ENCODE measurements at regions not wholly inside any gene's neighbourhood (a gene's known extent, or its start where the extent isn't known, plus 50 kb on each side); places are given as distances from the start of the nearest gene placed in this dataset.

DNA sequence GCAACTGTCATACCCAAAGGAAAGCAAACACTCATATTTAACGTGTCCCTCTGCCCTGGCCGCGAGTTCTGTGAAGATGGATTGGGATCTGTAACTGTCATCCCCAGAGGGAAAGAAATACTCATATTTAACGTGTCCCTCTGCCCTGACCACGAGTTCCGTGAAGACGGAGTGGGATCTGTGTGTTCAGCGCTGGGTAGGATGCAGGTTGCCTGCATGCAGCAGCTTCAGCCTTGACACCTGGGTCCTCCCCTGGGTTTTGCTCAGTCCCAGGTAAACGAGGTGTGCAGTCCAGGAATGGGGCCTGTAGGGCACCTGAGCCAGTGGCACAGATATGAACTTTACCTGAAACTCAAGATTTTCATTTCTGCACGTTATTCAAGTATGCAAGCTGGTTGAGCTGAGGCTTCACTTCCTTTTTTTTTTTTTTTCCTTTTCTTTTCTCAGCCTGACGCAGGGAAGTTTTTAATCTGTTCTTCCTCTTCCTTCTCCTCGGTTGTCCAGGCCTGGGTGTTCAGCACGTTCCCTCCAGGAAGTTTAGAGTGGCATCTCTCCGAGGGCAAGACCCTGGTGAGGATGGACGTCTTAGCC, 159.0 kb upstream of the SHH start:
- Histone ChIP-seq H3K36me3 (no peaks in the 10 kb centered on the region), H3K4me3 (no peak overlapping the region), H3K9me3 (no peaks in the 10 kb centered on the region), H3K27me3 (peaks cover 0 to 33% (median 13%) of the 10 kb centered on the region in 7 donors), H3K4me1 (no peaks in the 10 kb centered on the region), H3K27ac (no peak overlapping the region)
- ATAC-seq (no peak), DNase-seq (no peak)
- TF ChIP-seq, protein P1, sequence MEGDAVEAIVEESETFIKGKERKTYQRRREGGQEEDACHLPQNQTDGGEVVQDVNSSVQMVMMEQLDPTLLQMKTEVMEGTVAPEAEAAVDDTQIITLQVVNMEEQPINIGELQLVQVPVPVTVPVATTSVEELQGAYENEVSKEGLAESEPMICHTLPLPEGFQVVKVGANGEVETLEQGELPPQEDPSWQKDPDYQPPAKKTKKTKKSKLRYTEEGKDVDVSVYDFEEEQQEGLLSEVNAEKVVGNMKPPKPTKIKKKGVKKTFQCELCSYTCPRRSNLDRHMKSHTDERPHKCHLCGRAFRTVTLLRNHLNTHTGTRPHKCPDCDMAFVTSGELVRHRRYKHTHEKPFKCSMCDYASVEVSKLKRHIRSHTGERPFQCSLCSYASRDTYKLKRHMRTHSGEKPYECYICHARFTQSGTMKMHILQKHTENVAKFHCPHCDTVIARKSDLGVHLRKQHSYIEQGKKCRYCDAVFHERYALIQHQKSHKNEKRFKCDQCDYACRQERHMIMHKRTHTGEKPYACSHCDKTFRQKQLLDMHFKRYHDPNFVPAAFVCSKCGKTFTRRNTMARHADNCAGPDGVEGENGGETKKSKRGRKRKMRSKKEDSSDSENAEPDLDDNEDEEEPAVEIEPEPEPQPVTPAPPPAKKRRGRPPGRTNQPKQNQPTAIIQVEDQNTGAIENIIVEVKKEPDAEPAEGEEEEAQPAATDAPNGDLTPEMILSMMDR (IDR thresholded peaks at IDR 0.05) = no peak
- intact Hi-C loops (cut with DNase I) = loop anchor here in 1 of 10 donors (10.0 kb wide), 1 partner anchor 64 kb away; no protein-coding TSS in a partner anchor
- 73 to 77% methylated on average over 15 of the region's 15 CpGs for WGBS, 2 donors

DNA sequence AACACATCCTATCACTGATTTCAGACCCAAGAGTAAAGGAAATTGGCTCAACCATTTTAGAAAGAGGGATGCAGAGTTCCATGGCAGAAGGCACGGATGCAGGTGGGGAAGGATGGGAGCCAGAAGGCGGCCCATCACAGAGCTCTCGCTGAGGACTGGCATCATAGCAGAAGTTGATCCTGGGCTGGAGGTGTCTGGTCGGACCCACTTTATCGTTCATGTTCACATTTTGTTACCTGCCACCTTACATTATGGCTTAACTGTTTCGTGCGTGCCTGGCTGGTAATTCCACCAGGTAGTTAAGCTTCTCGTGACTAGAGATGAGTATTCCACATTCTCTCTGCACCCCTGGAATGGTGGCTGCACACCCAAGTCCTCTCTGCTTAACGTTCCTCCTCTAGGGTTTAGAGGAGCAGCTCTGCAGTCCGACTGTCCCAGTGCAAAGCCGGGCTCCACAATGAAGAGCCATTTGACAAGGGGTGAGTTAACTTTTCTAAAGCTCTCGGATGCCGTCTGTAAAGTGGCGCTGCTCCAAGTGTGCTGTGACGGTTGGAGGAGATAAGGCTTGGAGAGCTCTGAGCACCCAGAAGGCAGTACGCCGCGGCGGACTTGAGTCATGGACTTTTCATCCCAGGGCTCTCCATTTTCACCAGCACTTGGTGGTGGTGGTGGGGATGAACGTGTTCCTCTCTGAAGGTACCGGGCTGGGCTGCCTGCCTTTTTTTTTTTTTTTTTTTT, 157.1 kb upstream of the SHH start:
- intact Hi-C loops (cut with DNase I) = no loop called here
- 69 to 76% methylated on average over 21 of the region's 21 CpGs for WGBS, 2 donors
- H3K4me1 ChIP-seq = no peaks in the 10 kb centered on the region
- TF ChIP-seq, protein P1 (IDR thresholded peaks at IDR 0.05) = no peak
- H3K36me3 ChIP-seq = no peaks in the 10 kb centered on the region
- H3K9me3 ChIP-seq = peaks cover 0 to 8% (median 0%) of the 10 kb centered on the region in 11 donors
- DNase-seq (no peak), ATAC-seq (no peak)
- H3K27me3 ChIP-seq = peaks cover 0 to 29% (median 13%) of the 10 kb centered on the region in 7 donors
- H3K27ac ChIP-seq = no peak overlapping the region
- H3K4me3 ChIP-seq = no peak overlapping the region

DNA sequence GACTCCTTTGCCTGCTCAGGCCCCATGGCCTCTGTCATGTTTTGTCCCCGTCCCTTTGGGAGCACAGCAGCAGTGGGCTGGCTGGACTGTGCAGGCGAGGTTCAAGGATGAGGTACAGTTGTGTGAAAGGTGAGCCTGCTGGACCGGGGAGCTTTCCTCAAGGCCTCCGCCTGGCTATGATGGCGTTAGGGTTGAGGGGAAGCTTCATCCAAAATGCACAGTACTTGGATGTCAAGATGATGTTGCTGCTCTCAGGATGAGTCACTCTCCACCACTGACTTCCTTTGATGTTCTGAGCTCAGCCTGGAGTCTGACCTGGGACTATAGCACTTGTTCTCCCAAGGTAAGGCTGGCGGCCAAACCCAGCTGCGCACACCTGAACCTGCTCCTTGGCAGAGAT, 152.7 kb upstream of the SHH start:
- TF ChIP-seq, protein P1 (IDR thresholded peaks at IDR 0.05) = no peak
- Histone ChIP-seq H3K36me3 (no peaks in the 10 kb centered on the region), H3K27me3 (peaks cover 0 to 41% (median 23%) of the 10 kb centered on the region in 7 donors), H3K27ac (no peak overlapping the region), H3K4me1 (no peaks in the 10 kb centered on the region), H3K4me3 (no peak overlapping the region), H3K9me3 (peaks cover 0 to 8% (median 0%) of the 10 kb centered on the region in 11 donors)
- 86 to 88% methylated on average over 7 of the region's 7 CpGs for WGBS, 2 donors
- intact Hi-C loops (cut with DNase I) = no loop called here
- DNase-seq (no peak), ATAC-seq (no peak)

DNA sequence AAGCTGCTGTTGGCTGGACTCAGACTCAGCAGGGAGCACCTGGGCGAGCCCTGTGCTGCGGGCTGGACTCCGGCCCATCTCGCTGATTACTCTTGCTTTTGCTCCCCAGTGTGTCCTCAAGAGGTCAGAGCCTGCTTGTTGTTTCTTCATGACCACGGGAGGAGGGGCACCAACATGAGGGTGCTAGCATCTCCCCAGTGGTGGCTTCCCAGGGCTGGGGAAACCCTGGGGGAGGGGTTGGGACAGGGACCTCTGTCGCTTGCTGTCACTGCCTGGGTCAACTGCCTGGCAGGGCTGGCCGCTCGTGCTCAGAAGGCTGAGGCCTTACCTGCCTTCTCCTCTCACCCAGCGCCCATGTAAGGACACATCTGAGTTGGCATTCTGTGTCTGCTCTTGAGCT, 152.3 kb upstream of the SHH start:
- Histone ChIP-seq H3K27ac (no peak overlapping the region), H3K27me3 (peaks cover 0 to 42% (median 23%) of the 10 kb centered on the region in 7 donors), H3K9me3 (peaks cover 0 to 8% (median 0%) of the 10 kb centered on the region in 11 donors), H3K4me3 (no peak overlapping the region), H3K4me1 (no peaks in the 10 kb centered on the region), H3K36me3 (no peaks in the 10 kb centered on the region)
- ATAC-seq (no peak), DNase-seq (no peak)
- 81 to 86% methylated on average over 9 of the region's 9 CpGs for WGBS, 2 donors
- intact Hi-C loops (cut with DNase I) = no loop called here
- TF ChIP-seq, protein P1 (IDR thresholded peaks at IDR 0.05) = no peak

All from heart right ventricle (tissue), 16 donors.